Posterior cingulate gyrus (tissue), 11 donors: ENCODE measurements at regions not wholly inside any gene's neighbourhood (a gene's known extent, or its start where the extent isn't known, plus 50 kb on each side); places are given as distances from the start of the nearest gene placed in this dataset.

ENCODE experiments used
- DNase-seq, 10 donors: peaks; one replicate each; pipeline versions ENCODE4 v3.0.0 to v3.0.0-alpha.2; 2020 to 2021; ENCODE audit warnings: mixed read lengths in 3 of 10
- intact Hi-C: fragments of 100-400 bp; cut with DNase I; formaldehyde crosslinking; loops from one replicate; pipeline ENCODE4 v1.15.1; 2023

DNA sequence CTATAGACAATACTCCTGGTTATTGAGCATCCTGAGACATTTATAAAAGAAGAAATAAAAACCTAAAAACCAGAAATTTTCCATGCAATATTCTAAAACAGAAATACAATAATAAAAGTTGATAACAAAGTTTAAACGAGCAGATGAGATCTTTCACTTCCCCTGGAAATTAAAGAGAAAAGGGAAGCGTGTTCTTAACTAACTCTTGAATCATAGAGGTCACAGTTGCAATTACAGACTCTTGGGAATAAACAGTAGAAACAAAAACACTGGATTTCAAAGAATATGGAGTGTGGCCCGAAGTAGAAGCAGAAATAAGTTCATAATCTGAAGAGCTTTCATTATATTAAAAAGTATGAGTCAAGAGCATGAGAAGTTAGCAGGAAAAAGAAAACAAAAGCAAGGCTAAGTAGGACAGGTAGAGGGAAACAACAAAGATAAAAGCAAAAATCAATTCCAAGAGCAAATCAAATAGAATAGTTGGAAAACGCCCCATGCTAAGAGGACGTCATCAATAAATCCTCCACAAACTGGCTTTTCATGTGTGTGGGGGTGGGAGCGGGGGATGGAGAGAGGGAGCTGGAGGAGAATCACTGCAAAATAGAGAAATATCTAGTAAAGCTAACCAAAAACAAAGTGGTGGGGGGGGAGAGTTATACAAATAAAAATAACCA, 55.2 kb upstream of the C10orf71 start:
- DNase-seq: no peak
- intact Hi-C loops: no loop called here

DNA sequence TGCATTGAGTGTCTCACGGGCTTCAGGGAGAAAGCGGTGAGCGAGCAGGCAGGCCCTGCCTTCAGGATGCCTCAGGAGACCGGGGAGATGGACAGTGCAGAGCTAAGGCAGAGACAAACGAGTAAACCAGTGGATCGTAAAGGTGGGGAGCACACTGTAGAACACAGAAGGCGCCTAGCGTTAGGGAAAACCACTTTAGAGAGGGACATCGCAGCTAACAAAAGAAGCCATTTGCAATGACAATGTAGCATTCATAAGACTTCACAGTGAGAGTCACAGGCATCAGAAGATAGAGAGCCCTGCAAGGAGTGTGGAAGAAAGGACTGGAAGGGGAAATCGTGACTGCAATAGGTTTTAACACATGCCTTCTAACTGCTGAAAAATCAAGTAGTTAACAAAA, 54.9 kb upstream of the TMEM273 start:
- intact Hi-C loops: no loop called here
- no peak for DNase-seq

- intact Hi-C loops: no loop called here
- peak in 1 of 10 donors; percentile 39 for DNase-seq
Observed at GRCh38 chr10:49242604-49243003, 54.4 kb upstream of the TMEM273 start.

DNA sequence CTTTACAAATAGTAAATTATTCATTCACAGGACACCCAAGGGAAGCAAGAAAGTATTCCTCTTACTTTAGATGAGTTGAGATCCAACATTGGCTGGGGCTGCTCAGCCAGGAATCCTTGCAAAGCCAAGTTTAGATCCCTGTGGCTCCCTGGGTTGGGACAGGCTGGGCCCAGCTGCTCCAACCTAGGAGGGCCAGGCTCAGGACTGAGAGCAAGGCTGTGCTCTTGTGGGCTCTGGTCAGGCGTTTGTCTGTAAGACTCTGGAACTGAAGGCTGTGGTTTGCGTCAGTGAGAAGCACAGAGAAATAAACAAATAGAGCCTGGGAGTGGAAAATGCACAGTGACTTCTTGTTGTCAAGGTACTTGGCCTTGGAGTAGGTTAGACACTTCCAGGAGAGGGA, 53.2 kb upstream of the TMEM273 start:
- no peak for DNase-seq
- intact Hi-C loops: no loop called here

GRCh38 chr10:49240946-49241345, 52.8 kb upstream of the TMEM273 start:
- no peak for DNase-seq
- intact Hi-C loops: no loop called here
